ENCODE measurements at regions not wholly inside any gene's neighbourhood (a gene's known extent, or its start where the extent isn't known, plus 50 kb on each side); places are given as distances from the start of the nearest gene placed in this dataset.

GRCh38 chr21:28852706-28853105 is 140.0 kb downstream of the LTN1 start:
- no peaks in the 10 kb centered on the region for H3K79me2 ChIP-seq (ENCODE audit: control insufficient read depth, insufficient read depth, low read length)
- no peaks in the 10 kb centered on the region for H3K9me1 ChIP-seq (replicated peaks; ENCODE audit: control insufficient read depth, extremely low read depth, insufficient read depth, low read length)
- TF ChIP-seq EZH2 (IDR thresholded peaks at IDR 0.05; ENCODE audit: borderline replicate concordance, low read depth, low read length, severe bottlenecking) (no peak), GATA2 (IDR thresholded peaks at IDR 0.05; ENCODE audit: insufficient read depth, insufficient read length, low read depth, low read length) (no peak), POLR2A (IDR thresholded peaks at IDR 0.05; ENCODE audit: low read depth, low read length) (no peak), POLR2AphosphoS5 (IDR thresholded peaks at IDR 0.05; ENCODE audit: insufficient read depth, low read depth, low read length) (no peak), MAX (IDR thresholded peaks at IDR 0.05; ENCODE audit: insufficient read depth, insufficient read length) (no peak), MYC (IDR thresholded peaks at IDR 0.05; ENCODE audit: low read depth, low read length) (no peak), FOS (IDR thresholded peaks at IDR 0.05; ENCODE audit: borderline replicate concordance, insufficient read depth, low read length) (no peak), CTCF (IDR thresholded peaks at IDR 0.05; ENCODE audit: extremely low read depth in 1 of 2, insufficient read depth in 1 of 2, low read depth in 1 of 2, low read length in 2 of 2) (no peak), JUN (IDR thresholded peaks at IDR 0.05; ENCODE audit: borderline replicate concordance, insufficient read depth, insufficient read length, low read depth) (no peak)
- no peak overlapping the region for H3K4me2 ChIP-seq (ENCODE audit: insufficient read depth, low read length)
- DNase-seq (ENCODE audit: low read depth, low spot score) (no peak), FAIRE-seq (no peak)
- intact Hi-C loops (cut with micrococcal nuclease) (no loop called here), dilution Hi-C loops (cut with MboI; ENCODE audit: extremely low pct_ligation_motif_present, low sequenced_read_pairs) (no loop called here)
- H3K27me3 ChIP-seq (ENCODE audit: control insufficient read depth in 2 of 2, insufficient read depth in 2 of 2, low read length in 2 of 2) = no peaks in the 10 kb centered on the region
- H4K20me1 ChIP-seq (replicated peaks; ENCODE audit: control insufficient read depth, extremely low read depth, insufficient read depth, low read length) = no peaks in the 10 kb centered on the region
- H3K4me3 ChIP-seq (replicated peaks in 1 of 3; ENCODE audit: insufficient read depth in 1 of 3, low read depth in 1 of 3, low read length in 3 of 3) = no peak overlapping the region
- ChIA-PET POLR2A (no interaction called here), CTCF (interaction anchor here (1.4 kb wide), 1 partner anchor 9 kb away, joined by 4 read pairs; no protein-coding TSS in a partner anchor)
- no TSS peak for BruUV-seq (replicated peaks)
- H3K27ac ChIP-seq (ENCODE audit: insufficient read depth, low read depth, low read length) = no peak overlapping the region
- no peak overlapping the region for H2AFZ ChIP-seq (ENCODE audit: low read depth, low read length)
- H3K9ac ChIP-seq (replicated peaks; ENCODE audit: extremely low read depth, insufficient read depth, low read length) = no peak overlapping the region
- H3K4me1 ChIP-seq (ENCODE audit: control insufficient read depth, extremely low read depth, insufficient read depth, low read length) = no peaks in the 10 kb centered on the region
- no peaks in the 10 kb centered on the region for H3K36me3 ChIP-seq (ENCODE audit: control insufficient read depth in 2 of 2, extremely low read depth in 1 of 2, insufficient read depth in 2 of 2, low read length in 2 of 2)
- H3K9me3 ChIP-seq (replicated peaks; ENCODE audit: control insufficient read depth, insufficient read depth, low read length) = no peaks in the 10 kb centered on the region
